Liver (tissue), 8 donors: ENCODE measurements at regions not wholly inside any gene's neighbourhood (a gene's known extent, or its start where the extent isn't known, plus 50 kb on each side); places are given as distances from the start of the nearest gene placed in this dataset.

Source experiments
- DNase-seq: peaks from one replicate; pipeline ENCODE4 v3.0.0-alpha.2; 2017; ENCODE audit warnings: low spot score
- H3K27ac ChIP-seq, 2 donors: one replicate each; pipeline ENCODE4 v1.7.0; 2013; ENCODE audit warnings: inconsistent platforms in 2 of 2, low read length in 2 of 2, control low read depth in 1 of 2, low read depth in 1 of 2, mild to moderate bottlenecking in 1 of 2
- H3K27me3 ChIP-seq, 4 donors: one replicate each; pipeline versions ENCODE4 v1.6.1 to v1.7.0; 2013; ENCODE audit warnings: low read length in 3 of 4, inconsistent platforms in 1 of 4, mild to moderate bottlenecking in 1 of 4, moderate library complexity in 1 of 4; ENCODE audit not compliant: control insufficient read depth in 4 of 4, insufficient read depth in 4 of 4
- H3K36me3 ChIP-seq, 4 donors: one replicate each; pipeline versions ENCODE4 v1.6.1 to v1.7.0; 2013; ENCODE audit warnings: low read length in 3 of 4, mild to moderate bottlenecking in 3 of 4, low read depth in 1 of 4, moderate library complexity in 1 of 4; ENCODE audit not compliant: control insufficient read depth in 4 of 4, insufficient read depth in 3 of 4
- H3K4me1 ChIP-seq, 4 donors: one replicate each; pipeline versions ENCODE4 v1.6.1 to v1.7.0; 2013; ENCODE audit warnings: low read length in 3 of 4, mild to moderate bottlenecking in 3 of 4, moderate library complexity in 1 of 4; ENCODE audit not compliant: control insufficient read depth in 4 of 4, insufficient read depth in 4 of 4
- H3K4me3 ChIP-seq, 3 donors: one replicate each; pipeline versions ENCODE4 v1.6.1 to v1.7.0; 2013; ENCODE audit warnings: low read length in 3 of 3, control low read depth in 1 of 3, low read depth in 1 of 3, mild to moderate bottlenecking in 1 of 3
- H3K9ac ChIP-seq, 2 donors: one replicate each; pipeline ENCODE4 v1.7.0; 2013; ENCODE audit warnings: low read length in 2 of 2, mild to moderate bottlenecking in 2 of 2, moderate library complexity in 2 of 2, control low read depth in 1 of 2, low read depth in 1 of 2
- H3K9me3 ChIP-seq, 4 donors: one replicate each; pipeline versions ENCODE4 v1.6.1 to v1.7.0; 2013; ENCODE audit warnings: low read length in 3 of 4; ENCODE audit not compliant: control insufficient read depth in 4 of 4
- EGR1 ChIP-seq, 2 donors: IDR thresholded peaks; 2 replicates each; pipeline ENCODE4 v1.6.1; 2016 to 2018; ENCODE audit warnings: antibody characterized with exemption in 2 of 2, low read depth in 2 of 2
- FOXA1 ChIP-seq: IDR thresholded peaks from 2 replicates; pipeline ENCODE4 v1.6.1; 2016; ENCODE audit warnings: antibody characterized with exemption
- FOXA2 ChIP-seq: IDR thresholded peaks from 2 replicates; pipeline ENCODE4 v1.6.1; 2016; ENCODE audit warnings: antibody characterized with exemption
- GABPA ChIP-seq, 2 donors: IDR thresholded peaks in 1 of 2; conservative IDR thresholded peaks in 1 of 2; 2 replicates each; pipeline ENCODE4 v1.6.1; 2016; ENCODE audit warnings: antibody characterized with exemption in 2 of 2, mild to moderate bottlenecking in 1 of 2, moderate library complexity in 1 of 2
- HNF4A ChIP-seq, 2 donors: conservative IDR thresholded peaks; 2 replicates each; pipeline ENCODE4 v1.6.1; 2016; ENCODE audit warnings: antibody characterized with exemption in 2 of 2, mild to moderate bottlenecking in 2 of 2
- HNF4G ChIP-seq: IDR thresholded peaks from 2 replicates; pipeline ENCODE4 v1.6.1; 2016; ENCODE audit warnings: antibody characterized with exemption
- JUND ChIP-seq, 2 donors: IDR thresholded peaks; 2 replicates each; pipeline ENCODE4 v1.6.1; 2016; ENCODE audit warnings: antibody characterized with exemption in 2 of 2
- NR2F2 ChIP-seq: IDR thresholded peaks from 2 replicates; pipeline ENCODE4 v1.6.1; 2016; ENCODE audit warnings: antibody characterized with exemption
- RAD21 ChIP-seq, 2 donors: IDR thresholded peaks; 2 replicates each; pipeline ENCODE4 v1.6.1; 2016; ENCODE audit warnings: antibody characterized with exemption in 2 of 2, mild to moderate bottlenecking in 2 of 2
- RXRA ChIP-seq, 2 donors: IDR thresholded peaks; 2 replicates each; pipeline ENCODE4 v1.6.1; 2017 to 2018; ENCODE audit warnings: antibody characterized with exemption in 2 of 2, mild to moderate bottlenecking in 1 of 2
- SP1 ChIP-seq: IDR thresholded peaks from 2 replicates; pipeline ENCODE4 v1.6.1; 2018; ENCODE audit warnings: antibody characterized with exemption, mild to moderate bottlenecking
- WGBS: extraction: QIAGEN DNeasy Blood & Tissue Kit; methylation state at CpG from one replicate; pipeline ENCODE4 v1.1.7; 2013; 5-methylcytosine and 5-hydroxymethylcytosine counted together
- TF ChIP-seq, protein P1 (sequence below): IDR thresholded peaks from 2 replicates; pipeline ENCODE4 v1.6.1; 2016; ENCODE audit warnings: antibody characterized with exemption
- TF ChIP-seq, protein P2 (sequence below): IDR thresholded peaks from 2 replicates; pipeline ENCODE4 v1.6.1; 2016; ENCODE audit warnings: antibody characterized with exemption, mild to moderate bottlenecking
- TF ChIP-seq, protein P3 (sequence below): IDR thresholded peaks from 2 replicates; pipeline ENCODE4 v1.6.1; 2016; ENCODE audit warnings: antibody characterized with exemption
- TF ChIP-seq, protein P4 (sequence below): fragments of 150-350 bp; IDR thresholded peaks from 2 replicates; pipeline ENCODE4 v1.5.1; 2017; ENCODE audit warnings: improper control_type of control experiment, low read depth, low read length; ENCODE audit not compliant: missing input control
- donor health status: healthy.
- donor health status: healthy.
- donor health status: healthy.
- donor health status: healthy.
- donor health status: healthy.

DNA sequence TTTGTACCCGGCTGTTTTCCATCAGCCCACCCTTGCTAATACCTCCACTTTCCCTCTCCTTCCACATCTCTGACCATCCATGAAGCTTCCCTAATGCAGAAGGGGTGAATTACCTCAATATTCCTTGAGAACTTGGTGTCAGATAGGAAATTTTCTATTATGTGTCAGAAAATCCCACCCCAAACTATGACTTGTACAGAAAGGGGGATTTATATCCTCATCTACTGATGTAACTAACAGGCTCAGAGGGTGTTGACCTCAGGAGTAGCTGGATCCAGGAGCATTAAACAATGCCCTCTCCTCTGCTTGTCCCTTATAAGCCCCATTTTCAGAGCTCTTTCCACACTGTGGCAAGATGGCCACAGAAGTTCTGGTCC, 242.8 kb upstream of the TLE3 start:
- H3K4me1 ChIP-seq: peaks cover 0 to 12% (median 3%) of the 10 kb centered on the region in 4 donors
- H3K27me3 ChIP-seq: no peaks in the 10 kb centered on the region
- no peak overlapping the region for H3K27ac ChIP-seq

More for the DNA sequence above, 242.8 kb upstream of the TLE3 start:
- DNase-seq: peak; percentile 2
- WGBS: 92% methylated on average over 1 of the region's 1 CpG
- Histone ChIP-seq H3K36me3 (no peaks in the 10 kb centered on the region), H3K9me3 (peaks cover 0 to under 1% (median 0%) of the 10 kb centered on the region in 4 donors), H3K9ac (no peak overlapping the region), H3K4me3 (no peak overlapping the region)
- TF ChIP-seq RAD21 (IDR thresholded peaks at IDR 0.05) (no peak), JUND (IDR thresholded peaks at IDR 0.05) (no peak), SP1 (no peak), HNF4A (conservative IDR thresholded peaks at IDR 0.05) (no peak), FOXA1 (no peak), HNF4G (no peak), RXRA (IDR thresholded peaks at IDR 0.05) (no peak), NR2F2 (no peak), EGR1 (IDR thresholded peaks at IDR 0.05; ENCODE audit: low read depth in 2 of 2) (no peak), FOXA2 (no peak), GABPA (IDR thresholded peaks at IDR 0.05 in 1 of 2, conservative IDR thresholded peaks at IDR 0.05 in 1 of 2) (no peak)
- TF ChIP-seq, protein P1, sequence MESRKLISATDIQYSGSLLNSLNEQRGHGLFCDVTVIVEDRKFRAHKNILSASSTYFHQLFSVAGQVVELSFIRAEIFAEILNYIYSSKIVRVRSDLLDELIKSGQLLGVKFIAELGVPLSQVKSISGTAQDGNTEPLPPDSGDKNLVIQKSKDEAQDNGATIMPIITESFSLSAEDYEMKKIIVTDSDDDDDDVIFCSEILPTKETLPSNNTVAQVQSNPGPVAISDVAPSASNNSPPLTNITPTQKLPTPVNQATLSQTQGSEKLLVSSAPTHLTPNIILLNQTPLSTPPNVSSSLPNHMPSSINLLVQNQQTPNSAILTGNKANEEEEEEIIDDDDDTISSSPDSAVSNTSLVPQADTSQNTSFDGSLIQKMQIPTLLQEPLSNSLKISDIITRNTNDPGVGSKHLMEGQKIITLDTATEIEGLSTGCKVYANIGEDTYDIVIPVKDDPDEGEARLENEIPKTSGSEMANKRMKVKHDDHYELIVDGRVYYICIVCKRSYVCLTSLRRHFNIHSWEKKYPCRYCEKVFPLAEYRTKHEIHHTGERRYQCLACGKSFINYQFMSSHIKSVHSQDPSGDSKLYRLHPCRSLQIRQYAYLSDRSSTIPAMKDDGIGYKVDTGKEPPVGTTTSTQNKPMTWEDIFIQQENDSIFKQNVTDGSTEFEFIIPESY: no peak
- TF ChIP-seq, protein P2, sequence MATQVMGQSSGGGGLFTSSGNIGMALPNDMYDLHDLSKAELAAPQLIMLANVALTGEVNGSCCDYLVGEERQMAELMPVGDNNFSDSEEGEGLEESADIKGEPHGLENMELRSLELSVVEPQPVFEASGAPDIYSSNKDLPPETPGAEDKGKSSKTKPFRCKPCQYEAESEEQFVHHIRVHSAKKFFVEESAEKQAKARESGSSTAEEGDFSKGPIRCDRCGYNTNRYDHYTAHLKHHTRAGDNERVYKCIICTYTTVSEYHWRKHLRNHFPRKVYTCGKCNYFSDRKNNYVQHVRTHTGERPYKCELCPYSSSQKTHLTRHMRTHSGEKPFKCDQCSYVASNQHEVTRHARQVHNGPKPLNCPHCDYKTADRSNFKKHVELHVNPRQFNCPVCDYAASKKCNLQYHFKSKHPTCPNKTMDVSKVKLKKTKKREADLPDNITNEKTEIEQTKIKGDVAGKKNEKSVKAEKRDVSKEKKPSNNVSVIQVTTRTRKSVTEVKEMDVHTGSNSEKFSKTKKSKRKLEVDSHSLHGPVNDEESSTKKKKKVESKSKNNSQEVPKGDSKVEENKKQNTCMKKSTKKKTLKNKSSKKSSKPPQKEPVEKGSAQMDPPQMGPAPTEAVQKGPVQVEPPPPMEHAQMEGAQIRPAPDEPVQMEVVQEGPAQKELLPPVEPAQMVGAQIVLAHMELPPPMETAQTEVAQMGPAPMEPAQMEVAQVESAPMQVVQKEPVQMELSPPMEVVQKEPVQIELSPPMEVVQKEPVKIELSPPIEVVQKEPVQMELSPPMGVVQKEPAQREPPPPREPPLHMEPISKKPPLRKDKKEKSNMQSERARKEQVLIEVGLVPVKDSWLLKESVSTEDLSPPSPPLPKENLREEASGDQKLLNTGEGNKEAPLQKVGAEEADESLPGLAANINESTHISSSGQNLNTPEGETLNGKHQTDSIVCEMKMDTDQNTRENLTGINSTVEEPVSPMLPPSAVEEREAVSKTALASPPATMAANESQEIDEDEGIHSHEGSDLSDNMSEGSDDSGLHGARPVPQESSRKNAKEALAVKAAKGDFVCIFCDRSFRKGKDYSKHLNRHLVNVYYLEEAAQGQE: no peak
- TF ChIP-seq, protein P3, sequence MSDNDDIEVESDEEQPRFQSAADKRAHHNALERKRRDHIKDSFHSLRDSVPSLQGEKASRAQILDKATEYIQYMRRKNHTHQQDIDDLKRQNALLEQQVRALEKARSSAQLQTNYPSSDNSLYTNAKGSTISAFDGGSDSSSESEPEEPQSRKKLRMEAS: no peak
- TF ChIP-seq, protein P4, sequence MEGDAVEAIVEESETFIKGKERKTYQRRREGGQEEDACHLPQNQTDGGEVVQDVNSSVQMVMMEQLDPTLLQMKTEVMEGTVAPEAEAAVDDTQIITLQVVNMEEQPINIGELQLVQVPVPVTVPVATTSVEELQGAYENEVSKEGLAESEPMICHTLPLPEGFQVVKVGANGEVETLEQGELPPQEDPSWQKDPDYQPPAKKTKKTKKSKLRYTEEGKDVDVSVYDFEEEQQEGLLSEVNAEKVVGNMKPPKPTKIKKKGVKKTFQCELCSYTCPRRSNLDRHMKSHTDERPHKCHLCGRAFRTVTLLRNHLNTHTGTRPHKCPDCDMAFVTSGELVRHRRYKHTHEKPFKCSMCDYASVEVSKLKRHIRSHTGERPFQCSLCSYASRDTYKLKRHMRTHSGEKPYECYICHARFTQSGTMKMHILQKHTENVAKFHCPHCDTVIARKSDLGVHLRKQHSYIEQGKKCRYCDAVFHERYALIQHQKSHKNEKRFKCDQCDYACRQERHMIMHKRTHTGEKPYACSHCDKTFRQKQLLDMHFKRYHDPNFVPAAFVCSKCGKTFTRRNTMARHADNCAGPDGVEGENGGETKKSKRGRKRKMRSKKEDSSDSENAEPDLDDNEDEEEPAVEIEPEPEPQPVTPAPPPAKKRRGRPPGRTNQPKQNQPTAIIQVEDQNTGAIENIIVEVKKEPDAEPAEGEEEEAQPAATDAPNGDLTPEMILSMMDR: no peak
